ENCODE measurements at regions not wholly inside any gene's neighbourhood (a gene's known extent, or its start where the extent isn't known, plus 50 kb on each side); places are given as distances from the start of the nearest gene placed in this dataset.

DNA sequence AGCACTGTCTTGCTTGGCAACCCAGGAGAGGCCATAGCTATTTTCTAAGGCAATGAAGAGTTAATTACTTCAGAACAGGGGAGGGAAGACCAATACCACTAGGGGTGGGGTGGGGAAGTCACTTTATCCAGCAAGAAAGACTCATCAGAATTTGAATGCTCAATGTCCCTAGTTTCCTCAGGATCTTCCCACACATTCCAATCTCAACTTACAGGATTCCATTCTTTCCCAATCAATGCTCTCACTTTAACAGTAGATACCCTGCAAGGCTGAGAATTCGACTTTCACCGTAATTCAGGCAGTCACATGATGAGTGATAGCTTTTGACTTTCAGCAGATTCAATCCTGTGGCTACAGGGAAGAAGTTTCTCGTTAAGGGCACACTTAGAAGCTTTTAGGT, 526.6 kb upstream of the SEL1L start:
- TF ChIP-seq, protein P1, sequence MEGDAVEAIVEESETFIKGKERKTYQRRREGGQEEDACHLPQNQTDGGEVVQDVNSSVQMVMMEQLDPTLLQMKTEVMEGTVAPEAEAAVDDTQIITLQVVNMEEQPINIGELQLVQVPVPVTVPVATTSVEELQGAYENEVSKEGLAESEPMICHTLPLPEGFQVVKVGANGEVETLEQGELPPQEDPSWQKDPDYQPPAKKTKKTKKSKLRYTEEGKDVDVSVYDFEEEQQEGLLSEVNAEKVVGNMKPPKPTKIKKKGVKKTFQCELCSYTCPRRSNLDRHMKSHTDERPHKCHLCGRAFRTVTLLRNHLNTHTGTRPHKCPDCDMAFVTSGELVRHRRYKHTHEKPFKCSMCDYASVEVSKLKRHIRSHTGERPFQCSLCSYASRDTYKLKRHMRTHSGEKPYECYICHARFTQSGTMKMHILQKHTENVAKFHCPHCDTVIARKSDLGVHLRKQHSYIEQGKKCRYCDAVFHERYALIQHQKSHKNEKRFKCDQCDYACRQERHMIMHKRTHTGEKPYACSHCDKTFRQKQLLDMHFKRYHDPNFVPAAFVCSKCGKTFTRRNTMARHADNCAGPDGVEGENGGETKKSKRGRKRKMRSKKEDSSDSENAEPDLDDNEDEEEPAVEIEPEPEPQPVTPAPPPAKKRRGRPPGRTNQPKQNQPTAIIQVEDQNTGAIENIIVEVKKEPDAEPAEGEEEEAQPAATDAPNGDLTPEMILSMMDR (IDR thresholded peaks at IDR 0.05): no peak
- TF ChIP-seq POLR2A (IDR thresholded peaks at IDR 0.05): no peak

All from prostate gland (tissue), 2 donors.